ENCODE measurements at regions not wholly inside any gene's neighbourhood (a gene's known extent, or its start where the extent isn't known, plus 50 kb on each side); places are given as distances from the start of the nearest gene placed in this dataset.
"Not testable (repeated sequence)": the region's sequence is repeated elsewhere in the genome, so short reads cannot be mapped to it uniquely, and the experiment has no call there.

DNA sequence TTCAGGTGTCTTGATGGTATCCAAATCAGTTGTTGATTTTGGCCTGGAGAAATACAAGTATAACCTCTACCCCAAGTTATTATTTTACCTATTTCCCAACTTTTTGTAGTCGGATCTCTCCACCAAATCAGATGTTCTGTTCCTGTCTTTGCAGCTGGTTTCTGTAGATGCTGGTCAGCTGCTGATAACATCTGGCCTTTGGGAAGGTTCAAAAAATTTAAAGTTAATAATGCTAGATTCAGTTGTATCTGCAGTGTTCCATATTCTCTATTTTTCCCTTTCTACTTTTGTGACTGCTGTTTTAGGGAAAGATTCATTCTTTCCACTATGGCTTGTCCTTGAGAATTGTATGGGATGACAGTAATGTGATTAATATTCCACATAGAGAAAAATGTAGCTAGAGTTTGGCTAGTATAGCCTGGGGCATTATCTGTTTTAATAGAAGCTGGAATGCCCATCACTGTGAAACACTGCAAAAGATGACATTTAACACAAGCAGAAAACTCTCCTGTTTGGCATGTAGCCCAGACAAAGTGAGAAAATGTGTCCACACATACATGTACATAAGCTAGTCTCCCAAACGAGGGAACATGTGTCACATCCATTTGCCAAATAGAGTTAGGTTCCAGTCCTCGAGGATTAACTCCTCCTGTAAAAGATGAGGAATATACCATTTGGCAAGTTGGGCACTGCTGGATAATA, 99.2 kb downstream of the ZNF100 start:
- not testable (repeated sequence) for DNase-seq (ENCODE audit: low read depth in 2 of 2)

DNA sequence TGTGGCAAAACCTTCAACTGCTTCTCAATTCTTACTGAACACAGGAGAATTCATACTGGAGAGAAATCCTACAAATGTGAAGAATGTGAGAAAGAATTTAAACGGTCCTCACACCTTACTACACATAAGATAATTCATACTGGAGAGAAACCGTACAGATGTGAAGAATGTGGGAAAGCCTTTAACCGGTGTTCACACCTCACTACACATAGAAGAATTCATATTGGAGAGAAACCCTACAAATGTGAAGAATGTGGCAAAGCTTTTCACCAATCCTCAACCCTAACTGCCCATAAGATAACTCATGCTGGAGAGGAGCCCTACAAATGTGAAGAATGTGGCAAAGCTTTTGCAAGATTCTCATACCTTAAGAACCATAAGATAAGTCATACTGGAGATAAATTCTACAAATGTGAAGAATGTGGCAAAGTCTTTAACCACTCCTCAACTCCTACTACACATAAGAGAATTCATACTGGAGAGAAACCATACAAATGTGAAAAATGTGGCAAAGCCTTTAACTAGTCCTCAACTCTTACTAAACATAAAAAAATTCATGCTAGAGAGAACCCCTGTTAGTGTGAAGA, 111.7 kb downstream of the ZNF100 start:
- DNase-seq (ENCODE audit: low read depth in 2 of 2) = no peak

DNA sequence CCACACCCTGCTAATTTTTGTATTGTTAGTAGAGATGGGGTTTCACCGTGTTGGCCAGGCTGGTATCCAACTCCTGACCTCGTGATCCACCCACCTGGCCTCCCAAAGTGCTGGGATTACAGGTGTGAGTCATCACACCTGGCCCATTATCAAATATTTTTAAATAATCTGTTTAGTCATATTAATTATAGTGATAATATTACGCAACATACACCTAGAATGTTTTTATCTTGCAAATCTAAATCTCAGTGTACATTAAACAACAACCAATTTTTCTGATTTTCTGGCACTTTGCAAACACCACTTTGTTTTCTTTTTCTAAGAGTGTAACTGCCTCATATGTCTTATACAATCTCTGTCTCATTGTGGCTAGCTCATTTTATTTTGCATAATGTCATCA, 115.9 kb downstream of the ZNF100 start:
- DNase-seq (ENCODE audit: low read depth in 2 of 2) = not testable (repeated sequence)

DNA sequence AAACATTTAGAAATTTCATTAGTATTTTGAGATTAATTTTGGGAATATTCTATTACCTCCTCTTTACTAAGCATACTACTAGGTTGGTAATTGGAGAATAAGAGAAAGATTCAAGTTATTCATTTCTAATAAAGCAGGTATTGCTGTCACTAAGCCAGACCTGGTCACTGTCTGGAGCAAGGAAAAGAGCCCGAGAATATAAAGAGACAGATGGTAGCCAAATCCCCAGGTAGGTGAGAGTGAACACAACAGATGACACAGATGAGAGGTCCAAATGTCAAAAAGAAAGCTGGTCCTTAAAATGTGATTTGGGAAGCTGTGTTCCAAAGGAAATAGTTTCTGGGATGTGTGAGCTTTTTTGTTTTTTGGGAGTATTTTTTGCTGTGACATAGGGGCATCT, 128.6 kb downstream of the ZNF100 start:
- no peak for DNase-seq (ENCODE audit: low read depth in 2 of 2)

DNA sequence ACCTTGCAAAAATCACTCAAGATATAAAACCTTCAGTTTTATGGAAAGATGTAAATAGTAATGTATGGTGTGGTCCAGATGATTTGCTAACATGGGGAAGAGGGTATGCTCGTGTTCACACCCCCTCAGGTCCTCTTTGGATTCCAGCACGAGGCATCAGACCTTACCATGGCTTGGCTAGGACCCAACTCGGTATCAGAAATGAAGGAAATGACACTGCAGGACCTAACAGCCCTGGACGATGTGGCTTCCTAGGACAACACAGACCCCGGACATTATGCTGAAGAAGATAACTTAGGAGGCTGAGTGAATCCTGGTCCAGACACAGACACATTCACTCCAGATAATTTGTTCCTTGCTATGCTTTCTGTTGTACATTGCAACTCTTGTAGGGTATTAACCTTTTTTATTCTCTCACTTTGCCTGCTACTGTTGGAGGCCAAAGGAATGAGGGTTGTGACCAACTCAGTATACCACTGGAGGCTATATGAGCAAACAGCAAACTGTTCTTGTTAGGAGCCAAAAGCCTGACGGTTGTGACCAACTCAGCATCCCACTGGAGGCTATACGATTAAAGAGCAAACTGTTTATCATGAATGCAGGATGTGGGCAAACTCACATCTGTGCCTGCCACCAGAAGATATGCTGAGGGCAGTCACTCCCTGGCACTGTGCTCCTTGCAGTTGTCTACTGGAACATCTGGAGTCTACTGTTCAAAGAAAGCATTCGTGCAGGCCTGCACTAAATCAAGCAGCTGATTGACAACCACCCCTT, 121.7 kb downstream of the ZNF429 start:
- no peak for DNase-seq (ENCODE audit: low read depth in 2 of 2)

DNA sequence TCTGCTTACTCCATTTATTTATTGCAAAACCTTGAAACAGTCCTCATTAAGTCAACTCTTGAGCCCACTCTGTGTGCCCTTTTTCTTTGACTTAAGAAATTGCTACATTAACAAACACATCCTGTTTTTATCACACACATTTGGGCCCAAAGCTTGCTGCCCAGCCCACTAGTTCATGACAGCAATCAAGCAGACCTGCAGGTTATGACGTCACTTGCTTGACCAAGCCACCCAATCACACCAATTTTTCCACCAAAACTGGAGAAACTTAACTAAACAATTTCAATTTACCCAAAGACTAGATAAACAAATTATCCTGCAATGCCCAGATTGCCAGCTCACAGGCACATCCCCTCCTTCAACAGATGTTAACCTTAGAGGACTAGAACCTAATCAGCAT, 120.7 kb downstream of the ZNF429 start:
- no peak for DNase-seq (ENCODE audit: low read depth in 2 of 2)

DNA sequence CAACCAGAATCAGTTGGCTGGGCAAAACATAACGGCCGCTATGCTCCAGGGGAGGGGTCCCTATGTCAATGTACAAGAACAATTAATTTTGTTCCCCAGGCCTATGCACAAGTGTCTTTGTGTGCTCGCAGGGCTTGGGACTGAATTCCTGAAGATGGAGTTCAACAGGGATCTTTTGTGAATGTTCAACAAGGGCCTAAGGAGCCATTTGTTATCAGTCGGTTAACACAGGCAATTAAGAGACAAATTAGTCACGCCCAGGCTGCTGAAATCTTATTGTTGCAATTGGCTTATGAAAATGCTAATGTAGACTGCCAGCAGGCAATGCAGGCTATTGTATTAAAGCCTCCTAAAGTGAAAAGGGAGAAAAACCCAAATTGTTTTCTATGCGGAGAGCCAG, 117.5 kb downstream of the ZNF429 start:
- no peak for DNase-seq (ENCODE audit: low read depth in 2 of 2)

DNA sequence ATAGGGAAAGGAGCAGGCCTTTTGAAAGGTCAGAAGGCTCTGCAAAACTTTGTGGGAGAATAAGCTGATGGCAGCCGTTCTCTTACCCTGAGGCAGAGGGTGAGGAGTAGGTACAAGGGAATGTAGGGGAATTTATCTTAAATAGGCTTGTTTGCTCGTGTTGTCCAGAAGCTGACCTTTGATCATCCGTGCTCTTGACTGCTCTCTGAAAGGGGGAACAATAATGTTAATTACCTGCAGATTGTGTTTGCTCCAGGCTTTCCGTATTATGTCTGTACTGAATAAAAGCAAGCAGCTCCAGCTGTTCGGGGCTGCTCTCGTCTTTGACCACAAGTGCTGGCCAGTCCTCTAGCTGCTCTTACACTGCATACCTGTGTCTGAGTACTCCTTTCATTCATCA, 116.3 kb downstream of the ZNF429 start:
- no peak for DNase-seq (ENCODE audit: low read depth in 2 of 2)

DNA sequence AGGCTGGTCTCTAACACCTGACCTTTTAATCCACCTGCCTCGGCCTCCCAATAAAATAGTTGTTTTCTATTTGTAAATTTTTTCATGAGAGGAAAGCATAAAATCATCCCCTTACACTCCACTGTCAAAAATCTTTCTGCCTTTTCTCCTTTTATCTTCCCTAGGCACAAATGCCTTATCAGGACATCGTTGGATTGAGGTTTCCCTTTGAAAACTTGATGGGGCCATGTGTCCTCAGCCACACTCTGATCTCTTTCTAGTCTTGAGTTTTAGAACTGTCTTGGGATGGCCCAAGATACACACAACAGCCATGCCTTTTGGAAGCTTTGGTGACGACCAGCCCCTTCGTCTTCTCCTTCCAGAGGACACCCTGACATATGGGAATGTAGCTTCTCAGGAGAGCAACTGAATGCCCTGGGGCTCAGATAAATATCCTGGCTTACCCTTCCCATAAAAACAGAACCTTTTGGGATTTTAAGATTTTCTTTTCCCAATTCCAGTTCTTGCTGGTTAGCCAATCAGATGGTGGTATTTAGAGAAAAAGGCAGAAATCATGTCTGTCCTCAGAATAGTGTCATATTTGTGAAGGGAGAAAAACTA, 112.4 kb downstream of the ZNF429 start:
- DNase-seq (ENCODE audit: low read depth in 2 of 2) = no peak

DNA sequence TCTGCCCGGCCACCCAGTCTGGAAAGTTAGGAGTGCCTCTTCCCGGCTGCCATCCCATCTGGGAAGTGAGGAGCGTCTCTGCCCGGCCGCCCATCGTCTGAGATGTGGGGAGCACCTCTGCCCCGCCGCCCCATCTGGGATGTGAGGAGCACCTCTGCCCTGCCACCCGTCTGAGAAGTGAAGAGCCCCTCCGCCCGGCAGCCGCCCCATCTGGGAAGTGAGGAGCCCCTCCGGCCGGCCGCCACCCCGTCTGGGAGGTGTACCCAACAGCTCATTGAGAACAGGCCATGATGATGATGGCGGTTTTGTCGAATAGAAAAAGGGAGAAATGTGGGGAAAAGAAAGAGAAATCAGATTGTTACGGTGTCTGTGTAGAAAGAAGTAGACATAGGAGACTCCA, 109.4 kb downstream of the ZNF429 start:
- not testable (repeated sequence) for DNase-seq (ENCODE audit: low read depth in 2 of 2)

DNA sequence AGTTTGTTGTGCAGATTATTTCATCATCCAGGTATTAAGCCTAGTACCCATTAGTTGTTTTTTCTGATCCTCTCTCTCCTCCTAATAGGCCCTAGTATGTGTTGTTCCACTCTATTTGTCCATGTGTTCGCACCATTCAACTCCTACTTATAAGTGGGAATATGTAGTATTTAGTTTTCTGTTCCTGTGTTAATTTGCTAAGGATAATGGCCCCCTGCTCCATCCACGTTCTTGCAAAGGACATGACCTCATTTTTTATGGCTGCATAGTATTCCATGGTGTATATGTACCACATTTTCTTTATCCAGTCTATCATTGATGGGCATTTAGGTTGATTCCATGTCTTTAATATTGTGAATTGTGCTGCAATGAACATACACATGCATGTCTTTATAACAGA, 107.8 kb downstream of the ZNF429 start:
- DNase-seq (ENCODE audit: low read depth in 2 of 2) = not testable (repeated sequence)

DNA sequence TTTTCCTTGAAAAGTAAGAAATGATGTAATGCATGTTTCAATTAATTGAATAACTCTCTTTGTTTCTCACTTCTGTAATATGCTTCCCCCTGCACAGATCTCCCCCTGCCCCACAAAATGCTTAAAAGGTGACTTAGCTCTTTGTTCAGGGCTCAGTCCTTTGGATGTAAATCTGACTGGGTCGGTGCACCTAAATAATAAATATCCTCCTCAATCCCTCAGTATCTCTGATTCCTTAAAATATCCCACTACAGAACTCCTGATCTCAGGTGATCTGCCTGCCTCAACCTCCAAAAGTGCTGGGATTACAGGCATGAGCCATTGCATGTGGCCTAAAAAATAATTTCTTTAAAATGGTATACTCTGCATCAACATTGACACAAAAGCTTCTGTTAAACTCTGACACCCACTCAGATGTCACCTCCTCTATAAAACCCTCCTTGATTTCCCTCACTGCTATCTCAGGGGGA, 107.0 kb downstream of the ZNF429 start:
- DNase-seq (ENCODE audit: low read depth in 2 of 2) = no peak

DNA sequence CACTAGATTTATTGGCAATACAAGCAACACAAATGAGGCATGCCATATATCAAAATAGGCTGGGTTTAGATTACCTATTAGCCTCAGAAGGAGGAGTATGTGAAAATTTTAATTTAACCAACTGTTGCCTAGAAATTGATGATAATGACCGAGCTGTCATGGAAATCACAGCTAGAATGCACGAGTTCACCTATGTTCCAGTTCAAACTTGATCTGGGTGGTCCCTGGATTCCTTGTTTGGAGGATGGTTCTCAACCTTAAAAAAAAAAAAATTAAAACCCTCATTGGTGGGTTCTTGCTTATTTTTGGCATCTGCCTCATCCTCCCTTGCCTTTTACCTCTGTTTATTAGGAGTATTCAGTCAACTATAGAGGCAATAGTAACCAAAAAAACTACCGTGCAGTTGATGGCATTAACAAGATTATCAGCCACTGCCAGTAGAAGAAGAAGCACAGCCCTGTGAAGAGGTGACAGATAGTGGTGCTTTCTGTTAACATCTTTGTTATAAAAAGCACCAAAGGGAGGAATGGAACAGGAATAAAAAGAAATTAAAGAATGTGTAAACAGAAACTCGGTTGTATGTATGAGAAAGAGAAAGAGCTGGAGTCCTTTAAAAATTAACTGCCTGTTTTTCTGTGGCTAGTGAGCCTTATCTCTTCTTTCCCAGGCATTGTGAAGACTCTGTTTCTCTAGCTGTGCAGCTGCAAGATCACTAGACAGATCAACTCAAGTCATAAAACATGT, 106.4 kb downstream of the ZNF429 start:
- no peak for DNase-seq (ENCODE audit: low read depth in 2 of 2)

DNA sequence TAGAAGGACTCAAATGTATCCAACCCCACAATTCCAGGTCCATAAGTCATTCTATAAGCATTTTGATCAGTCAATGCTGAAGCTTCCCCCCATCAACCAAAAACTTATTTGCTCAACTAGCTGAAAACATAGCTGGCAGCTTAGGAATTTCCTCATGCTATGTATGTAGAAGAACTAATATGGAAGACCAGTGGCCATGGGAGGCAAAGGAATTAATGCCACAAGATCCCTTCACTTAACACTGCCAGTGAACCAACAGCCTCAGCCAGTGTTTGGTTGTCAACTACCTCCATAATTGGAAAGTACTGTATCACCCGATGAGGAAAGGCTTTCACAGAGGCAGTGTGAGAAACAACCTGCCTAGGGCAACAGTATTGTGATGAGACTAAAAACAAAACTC, 105.4 kb downstream of the ZNF429 start:
- DNase-seq (ENCODE audit: low read depth in 2 of 2) = no peak

DNA sequence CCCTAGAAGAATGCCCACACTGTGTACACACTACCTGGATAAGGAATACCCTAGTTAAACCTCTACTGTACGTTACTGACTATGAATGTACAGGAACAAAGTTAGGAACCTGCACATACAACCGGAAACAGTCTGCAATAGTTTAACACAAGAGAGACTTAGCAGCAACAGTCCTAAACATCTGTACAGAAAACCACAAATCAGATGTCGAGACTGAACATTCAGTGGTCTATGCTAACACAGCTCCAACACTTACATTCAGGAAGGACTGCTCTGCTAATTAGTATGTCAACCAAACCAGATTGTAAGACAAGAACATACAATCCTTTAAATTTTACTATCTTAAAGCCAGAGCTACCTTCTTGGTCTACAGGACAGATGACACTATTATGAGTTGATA, 104.9 kb downstream of the ZNF429 start:
- DNase-seq (ENCODE audit: low read depth in 2 of 2) = no peak

DNA sequence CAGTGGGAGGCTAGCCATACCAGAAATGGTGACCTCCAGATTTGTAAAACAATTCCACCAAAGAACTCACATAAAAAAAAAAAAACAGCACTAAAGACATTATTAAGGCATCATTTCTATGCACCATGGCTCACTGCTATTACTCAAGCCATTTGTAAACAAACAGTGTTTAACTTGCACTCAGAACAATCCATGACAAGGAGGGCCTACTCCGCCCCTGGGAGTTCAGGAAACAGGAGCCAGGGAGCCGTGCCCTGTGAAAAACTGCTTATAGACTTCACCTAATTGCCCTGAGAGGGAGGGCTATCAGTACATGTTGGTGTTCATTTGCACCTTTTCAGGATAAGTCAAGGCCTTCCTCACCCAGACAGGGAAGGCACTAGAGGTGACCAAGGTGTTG, 103.2 kb downstream of the ZNF429 start:
- DNase-seq (ENCODE audit: low read depth in 2 of 2) = no peak

DNA sequence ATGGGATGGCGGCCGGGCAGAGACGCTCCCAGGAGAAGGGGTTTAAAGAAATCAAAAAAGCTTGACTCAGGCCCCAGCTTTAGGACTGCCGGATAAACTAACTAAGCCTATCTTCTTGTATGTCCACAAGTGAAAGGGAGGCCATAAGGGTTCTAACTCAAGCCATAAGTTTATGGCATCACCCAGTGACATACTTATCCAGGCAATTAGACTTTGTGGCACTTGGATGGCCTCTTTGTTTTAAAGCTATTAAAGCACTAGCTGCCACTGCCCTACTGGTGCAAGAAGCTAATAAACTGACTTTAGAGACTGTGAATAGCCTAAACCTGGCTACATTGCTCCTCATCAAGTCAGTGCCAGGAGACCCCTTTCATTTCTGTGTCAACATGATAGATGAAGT, 102.0 kb downstream of the ZNF429 start:
- DNase-seq (ENCODE audit: low read depth in 2 of 2) = no peak

DNA sequence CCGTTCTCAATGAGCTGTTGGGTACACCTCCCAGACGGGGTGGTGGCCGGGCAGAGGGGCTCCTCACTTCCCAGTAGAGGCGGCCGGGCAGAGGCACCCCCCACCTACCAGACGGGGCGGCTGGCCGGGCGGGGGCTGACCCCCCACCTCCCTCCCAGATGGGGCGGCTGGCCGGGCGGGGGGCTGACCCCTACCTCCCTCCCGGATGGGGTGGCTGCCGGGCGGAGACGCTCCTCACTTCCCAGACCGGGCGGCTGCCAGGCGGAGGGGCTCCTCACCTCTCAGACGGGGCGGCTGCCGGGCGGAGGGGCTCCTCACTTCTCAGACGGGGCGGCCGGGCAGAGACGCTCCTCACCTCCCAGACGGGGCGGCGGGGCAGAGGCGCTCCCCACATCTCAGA, 101.6 kb downstream of the ZNF429 start:
- not testable (repeated sequence) for DNase-seq (ENCODE audit: low read depth in 2 of 2)

DNA sequence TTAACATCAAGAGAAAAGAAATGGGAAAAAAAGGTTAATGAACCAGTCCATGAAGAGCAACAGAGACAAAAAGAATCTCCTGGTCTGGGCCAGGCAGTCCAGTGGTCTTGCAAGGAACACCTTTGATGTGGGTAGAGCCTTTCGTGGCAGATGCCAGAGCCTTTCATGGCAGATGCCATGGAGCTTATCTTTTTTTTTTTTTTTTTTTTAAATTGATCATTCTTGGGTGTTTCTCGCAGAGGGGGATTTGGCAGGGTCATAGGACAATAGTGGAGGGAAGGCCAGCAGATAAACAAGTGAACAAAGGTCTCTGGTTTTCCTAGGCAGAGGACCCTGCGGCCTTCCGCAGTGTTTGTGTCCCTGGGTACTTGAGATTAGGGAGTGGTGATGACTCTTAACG, 100.9 kb downstream of the ZNF429 start:
- DNase-seq (ENCODE audit: low read depth in 2 of 2) = not testable (repeated sequence)

DNA sequence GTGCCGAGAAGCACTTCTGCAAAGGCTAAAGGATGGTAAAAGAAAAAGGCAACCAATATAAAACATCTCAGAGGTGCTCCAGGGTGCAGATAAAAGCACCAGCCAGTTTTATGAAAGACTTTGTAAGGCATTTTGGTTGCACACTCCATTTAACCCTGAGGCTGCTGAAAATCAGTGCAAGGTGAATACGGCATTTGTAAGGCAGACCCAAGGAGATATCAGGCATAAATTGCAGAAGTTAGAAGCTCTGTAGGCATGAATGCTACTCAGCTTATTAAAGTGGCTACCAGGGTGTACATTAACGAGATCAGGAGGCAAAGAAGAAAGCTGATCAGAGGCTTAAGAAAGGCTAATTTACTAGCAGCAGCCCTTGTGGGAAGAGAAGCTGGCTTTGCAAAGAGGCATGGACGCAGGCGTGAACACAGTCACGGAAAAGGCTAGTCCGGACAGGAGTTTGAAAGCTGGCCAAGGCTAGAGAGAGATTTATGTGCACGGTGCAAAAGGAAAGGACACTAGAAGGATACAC, 99.6 kb downstream of the ZNF429 start:
- DNase-seq (ENCODE audit: low read depth in 2 of 2) = peak in 1 of 2 donors; percentile 12
